Amniotic epithelial cell (primary cell): ENCODE measurements at regions not wholly inside any gene's neighbourhood (a gene's known extent, or its start where the extent isn't known, plus 50 kb on each side); places are given as distances from the start of the nearest gene placed in this dataset.

ENCODE experiments used
- DNase-seq: peaks from one replicate; pipeline ENCODE4 v3.0.0-alpha.2; 2010; ENCODE audit warnings: low read depth

DNA sequence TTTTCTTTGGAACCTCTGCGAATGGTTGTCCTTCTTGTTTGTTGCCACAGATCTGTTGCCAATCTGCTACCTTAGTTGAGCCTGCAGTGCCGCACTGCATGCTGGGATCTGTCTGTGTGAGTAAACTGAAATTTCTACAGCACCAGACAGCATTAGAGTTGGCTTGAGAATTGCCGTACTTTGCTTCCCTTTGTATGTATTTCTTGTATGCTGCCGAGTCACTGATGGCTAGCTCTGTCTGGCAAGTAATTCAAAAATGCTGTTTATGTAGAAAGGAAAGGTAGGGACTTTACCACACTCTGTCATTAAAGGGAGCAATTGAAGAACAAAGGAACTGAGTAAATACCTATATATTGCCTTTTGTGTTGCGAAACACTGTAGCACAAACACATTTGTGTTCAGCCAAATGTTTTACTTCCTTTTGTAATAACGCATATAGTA is 857.4 kb downstream of the USP25 start:
- DNase-seq, result peak; percentile 86

DNA sequence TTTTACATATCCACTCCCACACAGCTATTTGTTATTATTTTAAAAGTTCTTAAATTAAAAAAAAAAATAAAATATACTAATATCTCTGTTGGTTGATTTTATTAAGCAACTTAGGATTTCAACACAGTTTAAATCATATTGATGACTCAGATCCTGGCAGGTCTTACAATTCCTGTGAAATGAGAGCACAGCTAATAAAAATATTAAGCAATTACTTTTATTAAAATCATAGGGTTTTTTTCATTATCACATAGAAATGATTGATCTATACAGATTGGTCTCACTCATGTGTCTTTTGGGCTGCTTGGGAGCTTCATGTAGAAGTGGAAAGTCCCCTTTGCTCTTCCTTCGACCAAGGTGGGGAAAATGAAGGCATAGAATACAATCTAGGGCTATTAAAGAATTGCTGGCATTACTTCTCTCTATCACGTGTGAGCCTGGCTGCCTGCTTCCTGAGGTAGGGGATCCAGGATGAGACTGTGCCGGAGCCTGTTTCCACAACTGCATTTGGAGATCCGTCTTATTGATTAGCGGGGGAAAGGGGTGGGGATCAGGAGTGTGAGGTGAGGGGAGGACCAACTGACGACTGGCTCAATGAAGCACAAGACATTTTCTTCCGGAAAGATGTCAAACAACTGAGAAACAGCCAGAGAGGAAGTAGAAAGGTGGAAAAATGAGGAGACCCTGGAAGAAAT is 858.0 kb downstream of the USP25 start:
- DNase-seq, result peak; percentile 85

DNA sequence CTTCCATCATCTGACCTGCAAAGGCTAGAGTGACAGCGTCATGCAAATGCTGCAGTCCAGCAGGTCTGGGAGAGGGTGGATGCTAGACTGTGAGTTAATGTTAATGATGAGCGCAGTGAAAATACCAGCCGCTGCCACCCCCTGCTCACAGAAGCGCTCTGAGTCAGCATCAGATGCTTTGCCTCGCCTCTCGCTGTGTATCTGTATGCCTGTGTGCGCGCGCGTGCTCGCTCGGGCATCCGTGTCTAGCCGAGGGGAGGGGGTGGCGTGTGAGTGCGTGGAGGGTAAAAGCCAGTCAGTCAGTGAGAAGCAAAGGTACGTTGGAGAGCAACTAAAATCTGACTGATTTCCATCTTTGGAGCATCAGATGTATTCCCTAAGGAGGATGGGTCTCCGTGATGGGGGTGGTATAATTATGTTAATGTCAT is 858.7 kb downstream of the USP25 start:
- peak; percentile 92 for DNase-seq

DNA sequence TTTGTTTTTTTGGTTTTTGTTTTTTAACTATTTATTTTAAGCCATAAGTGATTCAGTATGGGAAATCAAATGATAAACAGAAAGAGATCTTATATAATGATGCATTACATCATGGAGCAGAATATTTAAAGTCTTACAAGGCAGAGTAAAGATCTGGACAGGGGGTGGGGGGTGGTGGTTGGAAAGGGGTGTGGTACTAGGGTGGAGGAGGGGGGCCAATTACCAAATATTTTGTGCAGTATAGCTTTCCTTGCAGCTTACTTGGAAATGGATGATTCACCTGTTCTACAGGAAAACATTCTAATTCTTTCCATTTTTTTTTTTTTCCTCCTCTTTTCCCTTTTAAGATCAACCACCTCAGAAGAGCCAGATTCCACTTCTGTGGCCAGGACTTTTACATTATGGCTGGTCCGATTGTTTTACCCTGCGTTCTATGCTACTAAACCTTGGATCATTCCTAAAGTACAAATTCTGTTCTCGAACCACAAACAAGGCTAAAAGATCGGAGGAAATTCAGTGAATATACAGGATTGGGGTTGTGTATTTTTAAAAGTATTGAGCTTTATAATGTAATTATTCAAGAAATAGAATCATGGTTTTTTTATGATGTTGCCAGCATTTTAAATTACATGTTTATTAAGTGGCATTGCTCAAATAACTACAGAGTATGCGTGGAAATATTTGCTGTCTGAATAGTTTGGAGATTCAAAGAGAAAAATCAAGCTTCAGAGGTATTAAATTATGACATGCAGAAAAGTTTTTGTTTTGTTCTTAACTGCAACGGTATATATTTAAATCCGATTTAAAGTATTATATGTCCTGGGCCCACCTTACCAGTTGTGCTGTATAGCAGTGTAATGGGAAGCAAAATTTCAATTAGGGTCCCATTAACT is 859.5 kb downstream of the USP25 start:
- no peak for DNase-seq

DNA sequence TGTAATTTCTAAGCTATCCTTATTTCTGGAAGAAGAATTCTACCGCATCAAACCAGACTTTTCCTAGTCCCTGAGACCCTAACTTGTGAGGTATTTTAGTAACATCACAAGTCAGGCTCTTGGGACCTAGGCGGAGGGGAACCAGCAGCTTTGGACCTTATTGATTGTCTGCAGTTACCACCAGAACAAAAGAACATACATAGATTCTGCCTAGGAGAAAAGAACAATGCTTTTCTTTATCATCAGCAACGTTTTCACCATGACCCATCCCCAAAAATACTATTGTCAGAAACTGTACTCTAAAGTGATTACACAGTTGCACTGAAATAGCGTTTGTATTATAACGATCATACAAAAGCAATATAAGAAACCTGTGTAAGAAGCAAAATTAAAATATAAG is 860.4 kb downstream of the USP25 start:
- no peak for DNase-seq

DNA sequence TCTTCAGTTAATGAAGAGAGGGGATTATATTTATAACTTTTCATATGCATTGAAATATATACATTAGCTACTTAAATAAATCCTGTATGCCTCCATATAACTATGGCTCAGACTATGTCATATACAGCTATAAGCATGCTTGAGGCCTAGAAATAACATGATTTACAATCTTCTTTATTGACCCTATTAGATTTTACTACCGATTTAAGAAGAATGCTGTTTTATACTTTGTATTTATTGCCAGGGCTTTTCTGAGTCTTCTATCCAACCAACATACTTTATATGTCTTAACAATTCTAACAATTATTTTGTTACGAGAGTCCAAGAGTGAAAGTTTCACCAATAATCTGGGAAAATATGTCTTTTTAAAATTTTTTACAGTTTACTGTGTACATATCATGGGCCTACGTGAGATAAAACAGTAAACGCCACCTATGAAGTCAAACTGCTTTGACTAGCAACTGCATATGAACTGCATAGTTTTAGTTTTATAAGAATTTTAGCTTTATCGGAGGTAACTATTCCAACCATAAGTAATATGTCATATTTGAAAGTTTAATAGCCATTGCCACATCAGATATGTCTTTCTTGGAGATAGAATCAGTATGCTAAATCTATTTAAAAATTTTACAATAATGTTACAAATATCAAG is 861.0 kb downstream of the USP25 start:
- DNase-seq, result no peak

DNA sequence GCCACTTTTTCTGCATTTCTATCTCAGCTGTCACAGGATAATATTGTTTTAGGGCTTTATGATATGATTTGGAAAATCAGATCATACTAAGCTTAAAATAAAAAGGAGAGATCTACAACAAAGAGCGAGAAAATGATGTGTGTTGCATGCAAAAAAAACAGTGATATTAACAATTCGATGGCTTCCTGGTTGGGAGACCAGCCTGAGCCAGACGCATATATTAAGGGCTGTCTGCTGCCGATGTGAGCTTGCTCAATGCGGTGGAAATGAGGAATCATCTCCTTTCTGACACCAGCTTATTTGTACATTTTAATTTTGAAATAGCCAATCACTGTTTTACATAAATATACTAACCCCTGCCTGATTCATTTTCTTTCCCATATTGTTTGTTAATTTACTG is 862.6 kb downstream of the USP25 start:
- DNase-seq, result no peak

DNA sequence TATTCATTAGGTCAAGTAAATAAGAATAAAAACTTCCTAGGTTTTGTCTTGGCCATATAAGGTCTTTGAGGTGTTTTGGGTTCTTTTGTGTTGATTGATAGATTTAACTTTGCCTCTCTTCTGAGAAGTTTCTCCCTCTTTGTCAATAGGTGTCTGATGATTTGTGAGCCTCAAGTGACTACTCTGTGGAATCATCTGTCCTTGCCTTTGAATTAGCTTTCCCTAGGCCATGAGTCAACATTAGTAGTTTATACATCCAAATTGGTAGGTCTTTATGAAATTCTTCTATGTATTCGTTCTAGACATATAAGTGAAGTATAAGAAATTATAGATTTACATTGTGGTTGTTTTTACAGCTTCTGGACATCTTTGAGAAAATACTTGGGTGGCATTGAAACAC is 864.4 kb downstream of the USP25 start:
- no peak for DNase-seq

DNA sequence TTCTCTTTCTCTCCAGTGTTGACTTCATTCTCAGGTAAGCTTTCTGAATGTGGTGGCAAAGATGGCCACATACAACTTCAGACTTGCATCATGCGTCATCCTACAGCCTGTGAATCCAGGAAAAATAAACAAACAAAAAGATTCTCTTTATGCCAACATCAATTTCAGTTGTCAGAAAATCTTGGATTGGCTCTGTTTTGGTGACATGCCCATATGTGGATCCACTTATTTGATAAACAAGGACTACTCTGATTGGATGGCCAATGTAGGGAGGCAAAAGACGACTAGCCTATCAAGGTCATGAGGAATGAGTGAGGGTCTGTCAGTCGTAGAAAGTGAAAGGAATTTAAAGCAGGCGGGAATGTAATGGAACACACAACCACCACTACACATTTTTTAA is 866.6 kb downstream of the USP25 start:
- DNase-seq, result no peak

DNA sequence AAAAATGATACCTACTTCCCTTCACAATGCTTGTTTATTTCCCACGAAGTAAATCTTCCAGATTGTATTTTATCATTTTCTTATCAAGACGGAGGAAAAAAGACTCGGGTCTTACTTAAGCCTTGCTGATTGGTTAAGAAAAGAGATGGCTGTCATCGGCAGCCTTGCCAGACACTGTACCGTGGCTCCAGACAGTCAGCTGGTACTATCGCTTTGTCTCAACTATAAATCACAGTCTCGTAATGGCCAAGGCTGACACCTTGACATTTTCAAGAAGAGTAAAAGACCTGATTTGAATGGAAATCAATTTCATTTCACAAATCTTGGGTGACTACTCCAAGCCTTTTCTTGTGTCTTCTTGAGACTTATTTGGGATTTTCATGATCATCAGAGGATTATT is 868.0 kb downstream of the USP25 start:
- DNase-seq, result peak; percentile 18

DNA sequence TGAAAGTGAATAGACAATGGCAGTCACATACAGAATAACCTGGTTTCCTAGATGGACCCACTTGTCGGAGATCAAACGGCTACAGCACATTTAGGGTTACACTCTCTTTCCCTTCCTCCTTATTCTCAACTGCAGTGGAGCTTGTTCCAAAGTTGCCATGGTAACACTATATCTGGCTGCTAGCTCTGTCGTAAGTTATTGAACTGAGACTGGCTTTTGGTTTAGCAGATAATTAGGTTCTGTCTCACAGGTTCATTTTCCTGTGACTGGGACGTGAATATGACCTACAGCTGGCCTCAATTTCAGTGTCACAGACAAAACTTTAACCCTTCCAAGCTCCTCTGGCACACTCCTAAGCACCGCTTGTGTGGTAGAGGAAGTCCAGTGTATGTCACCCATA is 875.8 kb downstream of the USP25 start:
- DNase-seq, result no peak

DNA sequence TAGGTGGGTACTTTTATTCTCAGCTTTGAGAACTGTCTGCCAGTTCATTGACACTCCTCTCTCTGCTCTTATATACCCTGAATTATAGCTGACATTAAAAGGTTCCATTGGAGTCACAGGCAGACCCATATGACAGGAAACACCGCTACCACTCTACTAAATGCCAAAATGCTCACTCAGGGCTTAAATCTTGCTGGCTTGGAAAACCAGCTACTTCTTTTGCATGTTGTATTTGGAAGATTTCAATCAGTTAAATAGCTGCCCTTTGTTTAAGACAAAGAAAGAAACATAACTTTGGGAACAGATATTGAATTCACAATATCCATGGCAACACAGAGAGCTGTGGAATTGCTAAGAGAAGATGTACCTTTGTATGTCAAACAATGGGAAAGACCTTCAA is 876.5 kb downstream of the USP25 start:
- DNase-seq, result no peak

DNA sequence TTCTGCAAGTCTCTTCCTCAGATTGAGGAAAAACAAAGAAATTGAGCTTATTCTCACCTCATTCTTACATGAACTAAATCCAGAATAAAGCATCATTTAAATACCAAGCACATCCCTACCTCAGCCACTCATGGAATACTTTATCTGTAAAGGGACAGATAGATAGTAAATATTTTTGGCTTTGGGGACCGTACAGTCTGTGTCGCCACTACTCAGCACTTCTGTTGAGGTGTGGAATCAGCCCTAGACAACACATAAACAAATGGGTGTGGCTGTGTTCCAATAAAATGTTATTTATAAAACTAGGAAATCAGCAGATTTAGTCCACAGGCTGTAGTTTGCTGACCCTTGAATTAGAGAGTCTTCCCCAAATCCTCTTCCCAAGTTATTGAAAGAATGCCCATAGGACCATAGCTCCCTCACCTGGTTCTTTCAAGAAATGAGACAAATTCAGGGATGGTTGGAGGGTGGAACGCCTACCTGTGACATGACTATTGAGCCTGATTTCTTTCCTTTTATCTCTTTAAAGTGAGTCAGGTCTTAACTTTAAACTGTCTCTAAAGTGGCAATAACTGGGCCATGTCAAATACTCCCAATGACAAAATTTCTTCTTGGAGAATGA is 878.5 kb downstream of the USP25 start:
- DNase-seq, result peak; percentile 14

DNA sequence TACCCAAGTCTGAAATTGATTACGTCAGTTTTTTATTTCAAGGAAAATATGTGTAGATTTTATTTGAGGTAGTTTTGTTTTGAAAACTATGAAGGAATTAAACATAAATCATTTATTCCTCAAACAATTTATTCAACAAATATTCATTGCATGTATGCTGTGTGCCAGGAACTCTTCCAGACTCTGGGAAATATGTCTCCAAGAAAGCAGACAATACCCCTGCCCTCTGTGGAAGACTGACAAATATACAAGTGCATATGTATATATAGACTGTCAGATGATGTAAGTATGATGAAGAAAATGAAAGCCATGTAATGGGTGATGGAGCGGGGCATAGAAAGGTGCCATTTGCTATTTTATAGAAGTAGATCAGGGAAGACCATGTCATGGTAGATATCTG is 889.5 kb downstream of the USP25 start:
- DNase-seq, result no peak

DNA sequence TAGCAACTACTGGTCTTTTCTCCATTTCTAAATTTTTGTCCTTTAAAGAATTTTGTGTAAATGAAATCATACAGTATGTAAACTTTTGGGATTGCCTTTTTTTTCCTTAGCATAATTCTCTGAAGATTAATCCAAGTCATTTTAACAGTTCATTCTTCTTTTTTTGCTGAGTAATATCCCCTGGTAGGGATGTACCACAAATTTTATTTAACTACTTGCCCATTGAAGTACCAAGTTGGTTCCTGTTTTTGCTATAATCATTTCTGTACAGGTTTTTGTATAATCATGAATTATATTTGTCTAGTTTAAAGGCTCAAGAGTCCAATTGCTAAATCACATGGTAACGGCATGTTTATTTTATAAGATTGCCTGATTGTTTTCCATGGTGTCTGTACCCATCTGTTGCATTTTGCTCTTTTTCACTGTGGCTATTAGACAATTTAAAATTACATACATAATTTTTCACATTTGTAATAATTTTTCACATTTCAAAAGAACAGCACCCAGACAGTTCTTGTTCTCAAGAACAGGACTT is 891.1 kb downstream of the USP25 start:
- DNase-seq, result no peak

DNA sequence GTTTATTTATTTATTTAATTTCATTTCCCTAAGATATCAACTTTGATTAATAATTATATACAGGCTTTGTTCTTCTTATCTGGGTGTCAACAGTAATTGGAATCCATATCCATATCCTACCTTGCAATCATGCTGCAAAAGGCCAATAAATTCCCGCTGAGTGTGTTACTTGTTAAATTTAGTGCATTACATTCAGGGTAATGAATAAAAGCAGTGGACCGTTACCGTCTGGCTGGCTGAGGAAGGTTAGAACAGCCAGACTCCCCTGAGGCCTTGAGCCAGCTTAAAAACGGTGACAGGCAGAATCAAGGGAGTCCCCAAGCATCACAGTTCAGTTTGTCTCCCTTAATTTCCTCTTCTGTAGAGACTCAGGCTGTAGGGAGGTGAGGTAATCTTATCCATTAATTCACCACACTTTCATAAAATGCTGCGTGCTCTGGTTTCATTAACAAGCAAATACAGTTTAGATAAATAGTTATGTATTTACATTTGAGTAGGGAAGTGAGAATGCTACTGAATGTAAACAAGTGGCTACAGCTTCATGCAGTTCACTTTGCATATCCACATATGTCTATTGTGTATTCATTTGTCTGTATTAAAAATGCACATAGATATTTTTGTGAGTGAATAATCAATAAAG is 888.2 kb upstream of the CXADR start:
- no peak for DNase-seq

DNA sequence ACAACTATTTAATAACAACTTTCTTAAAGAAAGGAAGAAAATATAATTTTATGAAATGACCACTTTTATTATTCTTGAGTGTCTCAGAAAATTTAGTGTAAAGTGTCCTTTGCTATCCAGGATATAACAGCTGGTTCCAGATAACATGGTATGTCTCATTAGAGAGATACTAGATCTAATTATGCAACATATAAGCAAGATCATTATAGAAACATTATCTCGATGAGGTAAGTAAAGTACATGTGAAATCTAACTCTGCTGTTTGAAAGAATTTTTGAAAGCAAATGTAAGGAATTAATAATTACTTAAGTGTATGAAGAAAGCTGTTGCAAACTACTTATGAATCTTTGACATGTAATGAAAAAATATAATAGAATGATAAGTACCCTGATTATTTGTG is 887.4 kb upstream of the CXADR start:
- DNase-seq, result no peak

DNA sequence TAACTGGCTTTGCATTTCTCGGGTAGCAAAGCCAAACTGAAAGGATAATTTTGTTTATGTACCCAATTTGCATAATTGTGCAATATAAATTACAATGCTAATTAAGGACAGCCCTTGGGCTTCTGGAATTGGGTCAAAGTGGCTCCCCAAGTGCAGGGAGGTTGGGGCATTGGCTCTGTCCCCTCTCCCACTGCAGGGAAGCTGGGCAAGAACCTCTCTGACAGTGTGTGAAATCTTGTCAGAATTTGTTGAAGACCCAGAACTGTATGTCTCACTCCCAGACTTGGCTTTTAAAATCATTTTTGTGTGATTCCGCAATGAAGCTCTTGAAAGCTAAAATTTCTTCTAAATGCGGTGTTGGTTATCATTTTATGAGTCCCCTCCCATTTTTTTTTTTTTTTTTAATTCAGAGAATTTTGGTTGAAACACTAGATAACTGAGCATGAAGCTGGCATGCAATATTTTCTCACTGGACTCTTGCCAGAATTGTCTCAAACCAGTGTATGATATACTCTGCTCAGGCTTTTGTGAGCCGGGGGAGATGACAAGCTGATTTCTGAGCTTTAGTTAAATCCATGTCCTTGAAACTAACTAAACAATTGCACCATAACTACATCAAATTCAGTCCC is 878.9 kb upstream of the CXADR start:
- peak; percentile 42 for DNase-seq

DNA sequence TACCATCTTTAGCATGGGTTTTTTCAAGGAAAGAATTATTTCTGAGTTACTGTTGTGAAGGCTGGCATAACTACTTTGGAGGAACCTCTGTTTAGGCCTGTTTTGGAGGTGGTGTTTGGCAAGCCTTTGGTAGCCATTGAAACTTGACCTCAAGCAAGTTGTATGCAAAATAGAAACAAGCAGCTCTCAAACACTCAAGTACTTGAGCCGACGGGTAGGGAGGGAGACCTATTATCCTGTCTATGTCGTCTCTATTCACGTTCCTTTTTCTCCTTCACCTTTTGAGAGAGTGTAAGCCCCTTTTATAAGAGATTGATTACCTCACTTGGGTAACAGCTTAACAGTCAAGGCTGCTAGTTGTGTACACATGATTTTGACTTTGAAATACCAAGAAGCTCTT is 878.3 kb upstream of the CXADR start:
- no peak for DNase-seq

DNA sequence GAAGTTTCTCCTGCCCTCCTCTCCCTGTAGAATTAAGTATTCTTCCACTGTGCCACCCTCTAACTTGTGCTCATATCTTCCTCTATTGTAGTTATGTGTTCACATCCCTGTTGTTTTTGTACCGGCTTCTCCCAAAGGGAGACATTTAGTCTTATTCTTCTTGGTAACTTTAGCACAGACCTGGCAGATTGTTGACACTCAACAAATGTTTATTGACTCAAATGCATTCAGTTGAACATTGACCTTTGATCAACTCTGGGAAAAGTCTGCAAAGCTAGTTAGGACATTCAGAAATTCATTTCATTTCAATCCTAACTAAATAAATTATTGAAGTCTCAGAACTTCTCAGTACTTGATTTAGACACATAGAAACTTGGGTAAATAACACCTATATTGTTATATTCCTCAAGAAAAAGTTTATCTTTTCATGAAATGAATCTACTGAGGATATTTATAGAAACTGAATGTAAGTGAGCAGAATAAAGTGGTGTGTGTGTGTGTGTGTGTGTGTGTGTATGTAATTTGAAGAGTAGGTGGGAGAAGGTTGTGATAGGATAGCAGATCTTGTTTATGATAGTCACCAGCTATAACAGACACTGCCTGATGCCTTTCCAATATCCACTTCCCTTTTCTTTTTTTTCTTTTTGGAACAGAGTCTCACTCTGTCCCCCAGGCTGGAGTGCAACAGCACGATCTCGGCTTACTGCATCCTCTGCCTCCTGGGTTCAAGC is 872.4 kb upstream of the CXADR start:
- DNase-seq, result no peak

DNA sequence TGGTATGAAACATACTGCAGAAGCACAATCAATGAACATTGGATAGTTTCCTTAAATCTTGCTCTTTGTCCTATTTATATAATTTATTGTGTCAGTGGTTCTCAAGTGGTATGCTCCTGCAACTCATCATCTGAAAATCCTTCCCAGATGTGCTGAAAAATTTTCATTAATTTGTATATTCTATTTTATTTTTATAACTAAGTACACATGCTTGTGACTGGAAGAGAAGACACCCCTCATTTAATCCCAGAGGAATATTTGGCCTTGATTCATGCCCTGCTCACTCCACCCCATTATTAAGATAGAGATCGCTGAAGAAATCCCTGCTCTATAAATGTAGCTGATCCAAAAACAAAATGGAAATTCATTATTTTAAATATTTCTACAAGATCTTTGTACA is 870.5 kb upstream of the CXADR start:
- no peak for DNase-seq
